ENCODE measurements at regions not wholly inside any gene's neighbourhood (a gene's known extent, or its start where the extent isn't known, plus 50 kb on each side); places are given as distances from the start of the nearest gene placed in this dataset.
"Not testable (repeated sequence)": the region's sequence is repeated elsewhere in the genome, so short reads cannot be mapped to it uniquely, and the experiment has no call there.

- Histone ChIP-seq H3K27ac (no peak overlapping the region), H3K4me1 (no peaks in the 10 kb centered on the region), H3K36me3 (no peaks in the 10 kb centered on the region), H3K4me3 (no peak overlapping the region), H3K27me3 (no peaks in the 10 kb centered on the region), H3K9me3 (peaks cover 7% of the 10 kb centered on the region)
- DNase-seq (no peak), ATAC-seq (no peak)
- intact Hi-C loops (cut with DNase I): no loop called here
- TF ChIP-seq CTCF (IDR thresholded peaks at IDR 0.05): no peak
These were observed 164.9 kb downstream of the PTBP2 start for GRCh38 chr1:96886474-96886873.

GRCh38 chr1:96887501-96887900 lies 165.9 kb downstream of the PTBP2 start:
- no peak for ATAC-seq
- Histone ChIP-seq H3K9me3 (peaks cover 7% of the 10 kb centered on the region), H3K27ac (no peak overlapping the region), H3K36me3 (no peaks in the 10 kb centered on the region), H3K4me1 (no peaks in the 10 kb centered on the region), H3K4me3 (no peak overlapping the region), H3K27me3 (no peaks in the 10 kb centered on the region)
- no peak for TF ChIP-seq CTCF (IDR thresholded peaks at IDR 0.05)
- no peak for DNase-seq
- intact Hi-C loops (cut with DNase I): no loop called here

GRCh38 chr1:96901783-96902363 lies 180.3 kb downstream of the PTBP2 start:
- Histone ChIP-seq H3K9me3 (no peaks in the 10 kb centered on the region), H3K27ac (no peak overlapping the region), H3K27me3 (no peaks in the 10 kb centered on the region), H3K36me3 (no peaks in the 10 kb centered on the region), H3K4me3 (no peak overlapping the region), H3K4me1 (no peaks in the 10 kb centered on the region)
- no peak for DNase-seq
- ATAC-seq: no peak
- intact Hi-C loops (cut with DNase I): no loop called here
- TF ChIP-seq CTCF (IDR thresholded peaks at IDR 0.05): no peak

GRCh38 chr1:96912248-96912647 lies 190.7 kb downstream of the PTBP2 start:
- H3K9me3 ChIP-seq: no peaks in the 10 kb centered on the region
- H3K27me3 ChIP-seq: no peaks in the 10 kb centered on the region
- no peak overlapping the region for H3K27ac ChIP-seq
- no peak for TF ChIP-seq CTCF (IDR thresholded peaks at IDR 0.05)
- intact Hi-C loops (cut with DNase I): no loop called here
- no peak for DNase-seq
- no peaks in the 10 kb centered on the region for H3K36me3 ChIP-seq
- no peaks in the 10 kb centered on the region for H3K4me1 ChIP-seq
- no peak overlapping the region for H3K4me3 ChIP-seq
- ATAC-seq: no peak

- H3K27me3 ChIP-seq; H3K27ac ChIP-seq; DNase-seq; ATAC-seq; intact Hi-C loops (cut with DNase I); H3K4me1 ChIP-seq; H3K36me3 ChIP-seq; H3K4me3 ChIP-seq; H3K9me3 ChIP-seq: not testable (repeated sequence)
These were observed 194.1 kb downstream of the PTBP2 start for GRCh38 chr1:96915701-96916100.

- Histone ChIP-seq H3K27ac (no peak overlapping the region), H3K9me3 (no peaks in the 10 kb centered on the region), H3K4me1 (no peaks in the 10 kb centered on the region), H3K27me3 (no peaks in the 10 kb centered on the region), H3K36me3 (no peaks in the 10 kb centered on the region), H3K4me3 (no peak overlapping the region)
- intact Hi-C loops (cut with DNase I): no loop called here
- no peak for TF ChIP-seq CTCF (IDR thresholded peaks at IDR 0.05)
- DNase-seq (no peak), ATAC-seq (no peak)
These were observed 196.8 kb downstream of the PTBP2 start for GRCh38 chr1:96918406-96918805.

Measured in upper lobe of right lung (tissue), 1 donor.